A673 (cell line): ENCODE measurements at regions not wholly inside any gene's neighbourhood (a gene's known extent, or its start where the extent isn't known, plus 50 kb on each side); places are given as distances from the start of the nearest gene placed in this dataset.

Source experiments
- BruUV-seq: library from RNA; stranded (reverse); fragments of 400-500 nt; replicated peaks from 2 replicates; lab custom pipeline; 2021; lab: Mats Ljungman, UMichigan
- CTCF ChIA-PET: fragments of 300-600 bp; sonication (Branson Sonifier 250); formaldehyde crosslinking; loops from one replicate; lab custom pipeline; 2022; ENCODE audit warnings: antibody characterized with exemption; lab: Charles Lee
- POLR2A ChIA-PET: fragments of 300-600 bp; sonication (Branson Sonifier 250); formaldehyde crosslinking; loops from one replicate; lab custom pipeline; 2022; ENCODE audit warnings: antibody characterized with exemption; ENCODE audit not compliant: low non-redundant PET; lab: Charles Lee
- DNase-seq: peaks from one replicate; pipeline ENCODE4 v3.0.0-alpha.2; 2015; ENCODE audit warnings: low spot score
- H3K27ac ChIP-seq: fragments of 200-600 bp; sonication (generic); 2 replicates; pipeline ENCODE4 v1.5.1; 2016; ENCODE audit warnings: mixed run types, low read depth, mild to moderate bottlenecking, mixed read lengths, antibody characterized with exemption, low read length; ENCODE audit not compliant: poor library complexity, severe bottlenecking
- H3K27me3 ChIP-seq: fragments of 200-600 bp; sonication (generic); replicated peaks from 2 replicates; pipeline ENCODE4 v1.6.1; 2017; ENCODE audit warnings: mixed run types, low read depth, mild to moderate bottlenecking, mixed read lengths, antibody characterized with exemption, low read length; ENCODE audit not compliant: insufficient read depth, poor library complexity
- H3K36me3 ChIP-seq: fragments of 200-600 bp; sonication (generic); 2 replicates; pipeline ENCODE4 v1.6.1; 2016; ENCODE audit warnings: mixed run types, mild to moderate bottlenecking, mixed read lengths, antibody characterized with exemption, low read length; ENCODE audit not compliant: insufficient read depth, poor library complexity, severe bottlenecking
- H3K4me1 ChIP-seq: fragments of 200-600 bp; sonication (generic); 2 replicates; pipeline ENCODE4 v1.6.1; 2017; ENCODE audit warnings: mixed run types, mild to moderate bottlenecking, mixed read lengths, antibody characterized with exemption, low read length; ENCODE audit not compliant: insufficient read depth, poor library complexity, severe bottlenecking
- H3K4me3 ChIP-seq: fragments of 200-600 bp; sonication (generic); 2 replicates; pipeline ENCODE4 v1.5.1; 2016; ENCODE audit warnings: low read depth, mixed run types, mild to moderate bottlenecking, mixed read lengths, low read length; ENCODE audit not compliant: poor library complexity, severe bottlenecking
- H3K9me3 ChIP-seq: fragments of 200-600 bp; sonication (generic); 2 replicates; pipeline ENCODE4 v1.6.1; 2016; ENCODE audit warnings: mixed run types, low read depth, mild to moderate bottlenecking, mixed read lengths, antibody characterized with exemption, low read length; ENCODE audit not compliant: poor library complexity, severe bottlenecking
- EZH2 ChIP-seq: fragments of 200-600 bp; sonication (generic); IDR thresholded peaks from 2 replicates; pipeline ENCODE4 v1.6.1; 2017; ENCODE audit warnings: borderline replicate concordance, low read depth, mild to moderate bottlenecking, mixed read lengths, antibody characterized with exemption, low read length; ENCODE audit not compliant: poor library complexity, severe bottlenecking
- intact Hi-C: fragments of 100-400 bp; cut with micrococcal nuclease; formaldehyde crosslinking; loops from one replicate; pipeline ENCODE4 v1.10.0; 2022; ENCODE audit not compliant: unreplicated experiment
- TF ChIP-seq, protein P1 (sequence below): fragments of 300-800, 200-600 bp; sonication (generic); conservative IDR thresholded peaks from 2 replicates; pipeline ENCODE4 v1.5.1; 2017; ENCODE audit warnings: low read depth, mild to moderate bottlenecking, antibody characterized with exemption, low read length, moderate library complexity, mixed read lengths

DNA sequence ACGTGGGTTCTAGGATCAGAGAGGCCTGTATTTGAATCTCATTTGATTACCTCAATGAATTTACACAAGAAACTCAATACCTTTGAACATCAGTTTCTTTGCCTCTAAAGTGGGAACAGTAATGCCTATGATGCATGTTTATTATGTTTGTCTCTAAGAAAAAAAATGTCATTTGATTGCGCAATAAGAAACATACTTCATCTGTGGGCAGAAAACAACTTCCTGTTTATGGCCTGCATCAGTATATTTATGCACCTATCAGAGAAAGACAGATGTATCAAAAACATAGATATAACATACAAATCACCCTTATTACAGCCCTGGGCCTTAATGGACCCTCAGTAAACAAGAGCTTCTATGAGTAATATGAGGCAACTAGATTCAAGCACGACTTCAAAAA is 516.4 kb upstream of the ARID1B start:
- no TSS peak for BruUV-seq
- Histone ChIP-seq H3K4me1 (no peaks in the 10 kb centered on the region), H3K9me3 (no peaks in the 10 kb centered on the region), H3K4me3 (no peak overlapping the region), H3K27ac (no peak overlapping the region), H3K27me3 (no peaks in the 10 kb centered on the region), H3K36me3 (no peaks in the 10 kb centered on the region)
- TF ChIP-seq EZH2 = no peak
- TF ChIP-seq, protein P1, sequence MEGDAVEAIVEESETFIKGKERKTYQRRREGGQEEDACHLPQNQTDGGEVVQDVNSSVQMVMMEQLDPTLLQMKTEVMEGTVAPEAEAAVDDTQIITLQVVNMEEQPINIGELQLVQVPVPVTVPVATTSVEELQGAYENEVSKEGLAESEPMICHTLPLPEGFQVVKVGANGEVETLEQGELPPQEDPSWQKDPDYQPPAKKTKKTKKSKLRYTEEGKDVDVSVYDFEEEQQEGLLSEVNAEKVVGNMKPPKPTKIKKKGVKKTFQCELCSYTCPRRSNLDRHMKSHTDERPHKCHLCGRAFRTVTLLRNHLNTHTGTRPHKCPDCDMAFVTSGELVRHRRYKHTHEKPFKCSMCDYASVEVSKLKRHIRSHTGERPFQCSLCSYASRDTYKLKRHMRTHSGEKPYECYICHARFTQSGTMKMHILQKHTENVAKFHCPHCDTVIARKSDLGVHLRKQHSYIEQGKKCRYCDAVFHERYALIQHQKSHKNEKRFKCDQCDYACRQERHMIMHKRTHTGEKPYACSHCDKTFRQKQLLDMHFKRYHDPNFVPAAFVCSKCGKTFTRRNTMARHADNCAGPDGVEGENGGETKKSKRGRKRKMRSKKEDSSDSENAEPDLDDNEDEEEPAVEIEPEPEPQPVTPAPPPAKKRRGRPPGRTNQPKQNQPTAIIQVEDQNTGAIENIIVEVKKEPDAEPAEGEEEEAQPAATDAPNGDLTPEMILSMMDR = no peak
- POLR2A ChIA-PET = no interaction called here
- intact Hi-C loops = no loop called here
- CTCF ChIA-PET = no interaction called here
- no peak for DNase-seq

DNA sequence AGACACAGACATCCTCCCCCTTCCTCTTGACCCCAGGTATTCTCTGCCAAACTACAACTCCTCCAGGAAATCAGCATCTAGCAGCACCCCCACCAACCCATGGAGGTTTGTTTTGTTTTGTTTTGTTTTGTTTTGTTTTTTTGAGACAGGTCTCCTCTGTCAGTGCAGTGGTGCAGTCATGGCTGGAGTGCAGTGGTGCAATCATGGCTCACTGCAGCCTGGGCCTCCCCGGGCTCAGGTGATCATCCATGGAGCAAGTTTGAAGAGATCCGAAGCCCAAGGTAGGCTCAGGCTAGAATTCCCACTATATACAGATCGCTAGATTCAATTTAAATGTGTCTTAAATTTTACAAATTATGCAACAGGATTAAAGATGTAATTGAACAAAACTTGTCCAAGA is 518.2 kb upstream of the ARID1B start:
- no TSS peak for BruUV-seq
- Histone ChIP-seq H3K27me3 (no peaks in the 10 kb centered on the region), H3K4me1 (no peaks in the 10 kb centered on the region), H3K27ac (no peak overlapping the region), H3K4me3 (no peak overlapping the region), H3K36me3 (no peaks in the 10 kb centered on the region), H3K9me3 (no peaks in the 10 kb centered on the region)
- intact Hi-C loops = no loop called here
- CTCF ChIA-PET = no interaction called here
- no peak for TF ChIP-seq EZH2
- TF ChIP-seq, protein P1 = no peak
- POLR2A ChIA-PET = no interaction called here
- no peak for DNase-seq

DNA sequence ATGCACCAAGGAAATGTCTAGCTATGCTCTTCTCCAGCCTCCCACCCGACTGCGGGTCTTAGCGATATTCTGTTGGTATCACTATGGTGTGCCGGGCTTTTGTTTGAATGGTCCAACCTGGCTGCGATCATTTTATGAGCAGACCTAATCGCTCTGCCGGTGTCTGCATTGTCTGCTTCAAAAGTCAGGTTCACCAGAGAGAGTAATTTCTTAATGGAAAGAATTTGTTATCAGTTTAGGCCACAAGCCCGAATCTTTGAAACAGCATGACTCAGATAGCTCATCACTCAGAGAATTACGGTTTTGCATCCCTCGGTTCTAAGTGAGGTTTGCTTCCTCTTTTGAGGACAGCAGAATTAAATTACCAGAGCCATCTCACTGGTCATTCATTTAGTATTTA is 521.0 kb upstream of the ARID1B start:
- no TSS peak for BruUV-seq
- intact Hi-C loops = no loop called here
- CTCF ChIA-PET = no interaction called here
- H3K27ac ChIP-seq = no peak overlapping the region
- TF ChIP-seq, protein P1 = no peak
- TF ChIP-seq EZH2 = no peak
- H3K9me3 ChIP-seq = no peaks in the 10 kb centered on the region
- no peak for DNase-seq
- no peaks in the 10 kb centered on the region for H3K4me1 ChIP-seq
- POLR2A ChIA-PET = no interaction called here
- H3K27me3 ChIP-seq = no peaks in the 10 kb centered on the region
- H3K4me3 ChIP-seq = no peak overlapping the region
- no peaks in the 10 kb centered on the region for H3K36me3 ChIP-seq
